GM21526 (cell line): ENCODE measurements at regions not wholly inside any gene's neighbourhood (a gene's known extent, or its start where the extent isn't known, plus 50 kb on each side); places are given as distances from the start of the nearest gene placed in this dataset.
A peak's percentile ranks its signal among the peaks of the same experiment; 100 is the strongest.

Experiments used
- ATAC-seq: cut with Tn5 transposase; IDR thresholded peaks from one replicate; pipeline ENCODE4 v1.9.1; 2021; ENCODE audit warnings: moderate library complexity; ENCODE audit not compliant: unreplicated experiment, low FRiP score

DNA sequence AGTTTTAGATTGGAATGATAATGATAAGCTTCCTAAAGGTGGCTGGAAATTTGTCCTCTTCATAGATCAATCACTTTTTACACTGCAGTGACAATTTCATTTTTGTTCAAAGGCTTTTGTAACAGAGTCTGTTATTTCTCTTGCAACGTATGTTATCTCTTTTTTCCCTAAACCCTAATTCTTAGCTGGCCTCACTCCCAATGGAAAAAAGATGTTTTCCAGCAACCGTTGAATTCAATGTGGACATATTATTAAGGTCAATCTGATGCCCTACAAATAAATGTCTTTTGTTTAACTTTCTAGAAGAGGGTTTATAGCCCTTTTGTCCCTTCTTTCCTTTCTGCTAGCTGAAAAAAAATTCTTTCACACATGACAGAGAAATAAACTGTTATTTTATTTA is 192.7 kb upstream of the NWD2 start:
- no peak for ATAC-seq

- ATAC-seq = no peak
Observed at GRCh38 chr4:37054531-37055077, 189.9 kb upstream of the NWD2 start.

DNA sequence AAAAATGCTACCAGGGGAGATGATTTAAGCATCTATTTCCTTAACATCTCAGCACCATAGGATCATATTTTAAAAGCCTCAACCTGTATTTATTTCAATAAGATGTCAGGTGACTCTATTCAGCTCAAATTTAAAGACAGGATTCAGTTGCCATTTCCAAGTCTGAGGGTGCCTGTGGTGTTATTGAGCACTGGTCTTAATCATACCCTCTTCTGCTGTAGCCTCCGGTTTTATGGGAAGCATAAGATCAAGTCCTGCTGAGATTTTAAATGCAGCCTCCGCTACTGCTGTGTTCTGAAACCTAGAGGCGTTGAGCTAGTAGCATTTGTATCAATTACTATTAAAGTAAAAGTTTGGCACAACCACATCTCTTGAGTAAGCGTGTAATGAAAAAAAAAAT is 185.7 kb upstream of the NWD2 start:
- ATAC-seq = no peak

- no peak for ATAC-seq
Observed at GRCh38 chr4:37066159-37066558, 178.4 kb upstream of the NWD2 start.

DNA sequence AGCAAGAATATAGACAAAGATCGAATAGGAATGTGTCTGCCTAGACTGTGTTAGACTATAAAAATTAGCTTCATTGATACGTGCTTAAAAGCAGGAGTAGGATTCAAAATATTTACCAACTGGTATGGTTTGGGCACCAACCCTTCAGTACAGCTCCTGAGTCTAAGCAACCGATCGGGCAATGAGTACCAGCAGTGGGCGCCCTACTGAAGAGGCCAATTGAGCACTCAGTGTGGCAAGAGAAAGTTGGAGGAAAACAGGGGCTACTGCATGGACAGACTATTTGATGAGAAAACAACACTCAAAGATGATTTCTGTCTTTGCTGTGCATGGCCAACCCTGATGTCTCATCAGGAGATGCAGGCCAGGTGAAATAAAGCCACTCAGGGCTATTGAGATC is 176.0 kb upstream of the NWD2 start:
- ATAC-seq = no peak

DNA sequence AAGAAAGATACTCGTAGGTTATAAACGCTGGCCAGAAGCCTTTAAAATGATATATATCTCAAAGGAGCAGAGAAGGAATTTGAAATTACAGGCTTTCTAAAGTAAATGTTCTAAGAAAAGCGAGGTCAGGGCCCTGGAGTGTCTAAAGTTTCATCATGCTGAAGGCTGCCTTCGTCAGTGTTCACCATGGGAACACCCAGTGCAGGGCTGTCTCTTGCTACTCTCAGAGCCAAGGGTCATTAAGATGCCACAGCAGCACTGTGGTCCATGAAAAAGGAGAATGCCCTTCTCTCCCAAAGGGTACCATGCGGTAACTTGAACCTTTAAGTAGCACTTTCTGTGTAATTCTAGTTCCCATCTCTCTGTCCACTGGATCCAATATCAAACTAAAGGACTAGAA is 174.5 kb upstream of the NWD2 start:
- no peak for ATAC-seq

DNA sequence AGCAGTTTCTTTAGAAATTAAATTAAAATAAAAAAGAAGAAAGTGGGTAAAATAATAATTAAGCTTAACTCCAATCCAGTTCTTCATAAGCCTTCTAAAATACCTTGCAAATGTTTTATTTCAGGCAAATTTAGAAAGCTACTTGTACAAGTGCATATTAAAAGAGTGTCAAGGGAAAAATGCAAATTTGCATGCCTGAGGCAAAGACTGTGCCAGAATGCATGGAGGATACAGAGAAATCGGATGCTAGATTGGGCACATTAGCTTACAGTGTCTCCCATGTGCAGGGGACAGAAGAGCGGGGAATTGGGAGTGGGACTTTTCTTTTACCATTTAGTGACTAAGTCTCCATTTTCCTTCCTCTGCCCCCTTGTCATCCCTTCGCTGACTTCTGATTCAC is 173.0 kb upstream of the NWD2 start:
- ATAC-seq = no peak

DNA sequence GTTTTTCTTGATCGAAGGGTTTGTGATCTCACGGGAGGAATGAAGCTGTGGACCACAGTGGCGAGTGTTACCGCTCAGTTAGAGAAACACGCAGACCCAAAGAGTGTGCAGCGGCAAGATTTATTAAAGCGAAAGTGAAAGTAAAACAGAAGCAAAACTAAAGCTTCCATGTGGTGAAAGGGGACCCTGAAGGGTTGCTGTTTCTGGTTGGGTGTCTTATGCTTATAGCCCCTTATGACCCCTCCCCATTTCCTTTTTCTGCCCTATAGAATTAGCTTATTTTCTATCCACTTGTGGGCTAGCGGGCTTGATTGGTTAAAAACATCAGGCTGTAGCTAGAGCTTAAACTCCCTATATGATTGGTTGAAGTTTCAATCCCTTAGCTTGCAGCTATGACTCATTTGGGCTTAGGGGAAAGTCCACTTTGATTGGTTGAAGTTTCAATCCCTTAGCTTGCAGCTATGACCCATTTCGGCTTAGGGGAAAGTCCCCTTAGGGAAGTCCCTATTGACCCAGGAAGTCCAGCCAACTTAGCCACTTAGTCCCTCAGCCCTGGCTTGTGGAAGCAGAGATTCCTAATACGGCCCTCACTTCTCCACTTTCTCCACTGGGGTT is 171.2 kb upstream of the NWD2 start:
- ATAC-seq = no peak

DNA sequence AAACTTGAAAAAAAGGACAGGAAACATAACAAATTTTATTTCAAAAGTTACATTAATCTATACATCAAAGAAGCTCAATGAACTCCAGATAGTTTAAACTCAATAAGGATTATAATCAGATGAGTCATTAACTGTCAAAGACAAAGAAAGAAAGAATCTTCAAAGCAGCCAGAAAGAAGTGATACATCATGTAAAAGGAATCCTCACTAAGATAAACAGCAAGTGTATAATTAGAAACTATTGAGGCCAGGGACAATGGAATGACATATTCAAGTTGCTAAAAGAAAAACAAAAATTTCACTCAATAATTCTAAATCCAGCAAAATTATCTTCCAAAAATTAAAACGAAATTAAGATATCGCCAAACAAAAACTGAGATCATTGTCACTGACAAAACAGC is 161.6 kb upstream of the NWD2 start:
- no peak for ATAC-seq

GRCh38 chr4:37095925-37096324 is 148.6 kb upstream of the NWD2 start:
- no peak for ATAC-seq

DNA sequence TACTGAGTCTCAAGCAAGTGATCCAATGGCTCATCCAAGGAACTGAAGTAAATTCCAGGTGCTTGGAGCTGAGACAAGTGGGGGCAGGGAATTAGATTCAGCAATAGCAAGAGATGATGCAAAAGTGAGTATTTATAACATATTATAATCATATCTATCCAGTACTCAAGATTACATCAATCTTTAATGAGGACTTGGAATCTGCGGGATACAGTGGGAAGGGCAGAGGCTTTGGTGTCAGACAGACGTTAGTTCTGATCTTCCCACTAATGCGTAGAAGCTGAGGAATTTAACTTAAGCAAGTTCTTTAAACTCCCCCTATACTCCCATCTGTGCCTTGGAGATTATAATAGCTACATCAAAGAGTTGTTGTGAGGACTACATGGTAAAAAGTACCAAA is 143.4 kb upstream of the NWD2 start:
- no peak for ATAC-seq

DNA sequence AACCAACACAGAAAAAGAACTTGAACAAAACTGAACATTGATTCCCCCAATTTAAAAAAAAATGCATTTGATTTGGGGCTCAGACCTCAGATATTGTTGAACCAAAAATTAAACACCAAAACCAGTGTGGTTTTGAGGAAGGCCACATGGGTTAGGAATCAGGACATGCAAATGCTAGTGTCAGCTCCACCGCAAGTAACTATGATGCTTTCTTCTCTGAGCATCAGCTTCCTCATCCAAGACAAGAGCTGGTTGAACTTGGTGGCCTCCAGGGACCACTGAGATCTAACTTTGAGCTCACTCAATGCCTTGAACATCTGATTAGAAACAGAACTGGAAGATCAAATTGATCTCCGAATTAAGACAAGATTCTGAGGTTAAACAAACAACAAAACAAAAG is 142.9 kb upstream of the NWD2 start:
- no peak for ATAC-seq

GRCh38 chr4:37109756-37110155 is 134.8 kb upstream of the NWD2 start:
- ATAC-seq = no peak

- ATAC-seq = no peak
Observed at GRCh38 chr4:37124800-37125199, 119.7 kb upstream of the NWD2 start.

DNA sequence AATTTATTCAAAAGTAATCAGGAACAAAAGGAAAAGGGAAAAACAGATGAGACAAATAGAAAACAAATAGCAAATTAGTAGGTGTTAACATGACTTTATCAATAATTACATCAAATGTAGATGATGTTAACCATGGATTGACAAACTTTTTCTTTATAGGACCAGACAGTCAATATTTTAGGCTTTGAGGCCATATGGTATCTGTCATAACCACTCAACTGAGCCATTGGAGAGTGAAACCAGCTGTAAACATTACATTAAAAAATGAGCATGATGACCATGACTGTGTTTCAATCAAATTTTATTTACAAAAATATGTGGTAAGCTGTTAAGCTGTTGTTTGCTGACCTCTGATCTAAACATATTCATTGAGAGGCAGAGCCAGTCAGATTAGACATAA is 118.5 kb upstream of the NWD2 start:
- no peak for ATAC-seq

DNA sequence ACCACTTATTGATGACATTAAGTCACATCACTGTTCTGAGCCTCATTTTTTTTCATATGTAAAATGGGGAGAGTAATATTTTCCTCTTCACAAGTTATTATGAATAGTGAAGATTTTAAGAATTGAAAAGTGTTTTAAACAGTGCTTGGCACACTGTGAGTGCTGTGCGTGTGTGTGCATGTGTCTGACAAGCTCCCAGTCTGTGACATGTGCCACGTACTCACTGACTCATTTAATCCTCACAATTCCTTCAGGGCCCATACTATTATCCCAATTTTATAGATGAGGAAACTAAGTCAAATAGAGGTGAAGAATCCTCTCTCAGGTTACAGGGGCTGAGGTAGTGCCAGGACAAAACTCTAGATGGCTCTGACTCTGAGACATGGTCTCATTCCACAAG is 114.1 kb upstream of the NWD2 start:
- no peak for ATAC-seq

DNA sequence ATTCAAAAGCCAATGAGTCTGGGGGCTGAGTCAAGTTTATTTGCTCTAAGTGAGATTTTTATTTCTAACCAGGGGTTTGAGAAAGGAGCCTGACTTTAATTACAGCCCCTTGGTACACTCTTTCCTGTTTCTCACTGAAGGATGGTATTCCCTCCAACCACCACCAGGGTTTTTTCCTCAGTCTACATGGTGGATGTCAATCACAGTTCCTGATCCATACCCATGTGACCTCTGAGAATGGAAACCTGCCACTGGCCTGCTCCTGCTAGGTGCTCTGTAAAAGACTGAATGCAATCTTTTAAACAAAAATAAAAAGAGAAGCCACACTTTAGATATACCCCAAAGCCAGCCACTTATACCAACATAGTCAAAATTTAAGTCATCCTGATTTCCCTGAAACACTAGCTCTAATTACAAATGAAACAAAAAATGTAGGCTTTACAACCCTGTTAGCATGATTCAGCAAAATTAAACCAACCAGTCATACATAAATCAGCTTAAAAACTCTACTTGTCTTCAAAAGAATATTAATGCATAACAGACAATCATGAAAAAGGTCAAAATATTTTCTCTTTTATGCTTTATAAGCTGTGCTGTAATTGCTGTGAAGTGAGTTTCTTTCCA is 112.1 kb upstream of the NWD2 start:
- no peak for ATAC-seq

GRCh38 chr4:37132975-37133360 is 111.6 kb upstream of the NWD2 start:
- no peak for ATAC-seq

- peak; percentile 60 for ATAC-seq
Observed at GRCh38 chr4:37138019-37138653, 106.4 kb upstream of the NWD2 start.

- ATAC-seq = peak; percentile 34
Observed at GRCh38 chr4:37138789-37139188, 105.8 kb upstream of the NWD2 start.

DNA sequence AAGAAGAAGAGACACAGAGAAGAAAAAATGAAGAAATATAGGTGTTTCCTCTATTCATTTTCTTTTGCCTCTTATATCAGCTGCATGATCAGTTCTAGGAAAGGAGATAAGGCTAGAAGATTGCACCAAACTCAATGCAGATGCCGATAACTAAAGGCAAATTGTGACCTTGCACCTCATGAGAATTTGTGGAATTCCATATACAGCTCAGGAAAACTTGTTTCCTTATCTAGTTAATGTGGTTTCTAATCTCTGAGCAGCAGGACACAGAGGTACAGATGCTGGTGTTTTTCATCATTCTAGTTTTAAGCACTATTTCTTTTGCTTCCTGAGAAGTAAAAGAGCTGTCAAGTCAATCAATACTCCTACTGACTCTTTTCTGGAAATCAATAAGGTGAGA is 104.6 kb upstream of the NWD2 start:
- no peak for ATAC-seq

- no peak for ATAC-seq
Observed at GRCh38 chr4:37146260-37146659, 98.3 kb upstream of the NWD2 start.
